Cardiac fibroblast (primary cell): ENCODE measurements at regions not wholly inside any gene's neighbourhood (a gene's known extent, or its start where the extent isn't known, plus 50 kb on each side); places are given as distances from the start of the nearest gene placed in this dataset.

ENCODE experiments used
- DNase-seq, 2 donors: peaks; one replicate each; pipeline versions ENCODE4 v3.0.0 to v3.0.0-alpha.2; 2010; ENCODE audit warnings: low read depth in 2 of 2
- H3K4me3 ChIP-seq, 2 donors: replicated peaks in 1 of 2; 1 replicate in 1 of 2; 2 replicates in 1 of 2; pipeline ENCODE4 v1.5.1; 2011; ENCODE audit warnings: low read depth in 2 of 2, low read length in 2 of 2, mild to moderate bottlenecking in 2 of 2, moderate library complexity in 1 of 2
- TF ChIP-seq, protein P1 (sequence below): IDR thresholded peaks from one replicate; pipeline ENCODE4 v1.5.1; 2011; ENCODE audit warnings: low read depth, mild to moderate bottlenecking, low read length, inconsistent platforms

DNA sequence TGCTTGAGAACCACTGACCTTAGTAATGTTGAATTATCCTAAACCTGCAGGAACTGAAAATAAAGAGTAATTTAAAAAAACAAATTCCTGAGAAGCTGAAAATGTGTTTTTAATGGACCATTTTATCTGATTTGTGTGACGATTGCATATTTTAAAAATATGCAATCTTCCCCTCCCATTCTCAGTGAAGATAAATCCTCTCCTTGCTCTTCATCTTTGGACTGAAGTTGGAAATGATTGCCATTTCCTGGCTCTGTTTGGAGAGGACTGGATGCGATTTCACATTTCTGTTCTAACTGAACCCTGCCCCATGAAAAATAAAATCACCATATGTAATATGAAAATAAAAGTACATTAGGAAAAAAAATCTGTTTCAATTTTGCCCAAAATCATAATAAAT, 216.3 kb downstream of the SLC6A15 start:
- H3K4me3 ChIP-seq: no peak overlapping the region
- DNase-seq: no peak
- TF ChIP-seq, protein P1, sequence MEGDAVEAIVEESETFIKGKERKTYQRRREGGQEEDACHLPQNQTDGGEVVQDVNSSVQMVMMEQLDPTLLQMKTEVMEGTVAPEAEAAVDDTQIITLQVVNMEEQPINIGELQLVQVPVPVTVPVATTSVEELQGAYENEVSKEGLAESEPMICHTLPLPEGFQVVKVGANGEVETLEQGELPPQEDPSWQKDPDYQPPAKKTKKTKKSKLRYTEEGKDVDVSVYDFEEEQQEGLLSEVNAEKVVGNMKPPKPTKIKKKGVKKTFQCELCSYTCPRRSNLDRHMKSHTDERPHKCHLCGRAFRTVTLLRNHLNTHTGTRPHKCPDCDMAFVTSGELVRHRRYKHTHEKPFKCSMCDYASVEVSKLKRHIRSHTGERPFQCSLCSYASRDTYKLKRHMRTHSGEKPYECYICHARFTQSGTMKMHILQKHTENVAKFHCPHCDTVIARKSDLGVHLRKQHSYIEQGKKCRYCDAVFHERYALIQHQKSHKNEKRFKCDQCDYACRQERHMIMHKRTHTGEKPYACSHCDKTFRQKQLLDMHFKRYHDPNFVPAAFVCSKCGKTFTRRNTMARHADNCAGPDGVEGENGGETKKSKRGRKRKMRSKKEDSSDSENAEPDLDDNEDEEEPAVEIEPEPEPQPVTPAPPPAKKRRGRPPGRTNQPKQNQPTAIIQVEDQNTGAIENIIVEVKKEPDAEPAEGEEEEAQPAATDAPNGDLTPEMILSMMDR: no peak

DNA sequence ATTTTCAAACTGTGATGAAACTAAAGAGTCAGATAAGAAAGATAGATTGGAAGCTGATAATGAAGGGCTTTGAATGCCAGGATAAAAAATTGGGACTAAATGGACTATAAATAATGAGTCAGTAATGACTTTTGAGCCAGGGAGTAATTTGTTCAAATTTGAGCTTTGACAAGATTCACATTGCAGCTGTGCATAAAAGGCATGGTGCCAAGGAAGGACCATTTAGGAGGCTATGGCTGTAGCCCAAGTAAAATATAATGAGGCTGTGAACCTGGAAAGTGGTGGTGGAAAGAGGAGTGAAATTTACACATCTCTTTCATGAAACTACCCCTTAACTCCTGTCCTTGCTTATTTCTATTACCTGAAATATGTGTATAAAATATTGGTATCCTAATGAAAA, 218.5 kb downstream of the SLC6A15 start:
- TF ChIP-seq, protein P1: no peak
- H3K4me3 ChIP-seq: no peak overlapping the region
- DNase-seq: no peak

DNA sequence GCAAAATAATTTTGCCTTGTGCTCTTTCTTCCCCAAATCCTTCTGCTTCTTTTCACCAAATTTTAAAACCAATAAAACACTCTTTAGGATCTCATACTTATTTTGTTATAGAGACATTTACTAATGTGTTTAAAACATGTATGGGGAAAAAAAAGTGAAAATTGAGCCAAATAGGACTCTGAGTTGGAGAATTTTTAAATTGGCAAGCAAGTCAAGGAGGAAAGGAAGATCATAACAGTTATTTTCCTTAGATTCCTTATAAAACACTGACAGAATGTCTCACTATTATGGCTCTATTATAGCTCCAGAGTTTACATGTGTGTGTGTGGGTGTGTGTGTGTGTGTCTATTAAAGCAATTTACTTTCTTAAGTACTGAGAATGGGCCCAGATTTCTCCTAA, 220.5 kb downstream of the SLC6A15 start:
- TF ChIP-seq, protein P1: no peak
- DNase-seq: no peak
- H3K4me3 ChIP-seq: no peak overlapping the region

DNA sequence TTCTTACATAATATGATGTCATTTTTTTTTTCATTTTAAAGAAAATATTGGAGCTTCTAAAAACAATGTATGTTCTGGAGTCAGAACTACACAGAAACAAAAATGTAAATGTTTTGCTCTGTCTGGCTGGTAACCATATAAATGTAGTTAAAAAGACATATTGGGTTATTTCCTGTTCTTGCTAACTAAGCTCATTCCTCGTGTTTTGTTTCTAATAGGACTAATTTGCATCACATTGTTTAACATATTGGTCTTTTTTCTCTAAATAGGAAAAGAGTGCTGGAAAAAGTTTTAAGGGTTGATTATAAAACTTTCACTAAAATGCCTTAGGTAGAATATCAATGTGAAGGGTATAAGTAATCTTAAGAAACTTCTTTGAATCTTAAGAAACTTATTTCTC, 221.3 kb downstream of the SLC6A15 start:
- no peak overlapping the region for H3K4me3 ChIP-seq
- DNase-seq: no peak
- TF ChIP-seq, protein P1: no peak

DNA sequence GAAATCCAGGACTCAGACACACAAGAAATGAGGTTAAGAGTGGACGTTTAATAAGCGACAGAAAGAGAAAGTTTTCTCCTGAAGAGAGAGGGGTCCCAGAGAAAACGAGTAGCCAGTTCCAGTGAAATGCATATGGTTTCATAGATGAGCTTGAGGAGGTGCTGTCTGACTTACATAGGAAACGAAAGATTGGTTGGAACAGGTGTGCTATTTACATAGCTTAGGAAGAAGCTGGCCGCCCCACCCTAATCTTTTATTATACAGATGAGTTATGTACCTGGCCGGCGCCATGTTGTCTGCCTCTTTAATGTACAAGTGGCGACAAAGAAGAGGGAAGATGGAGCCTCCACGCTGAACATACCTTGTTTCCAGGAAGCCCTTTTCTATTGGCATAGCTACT, 223.0 kb downstream of the SLC6A15 start:
- H3K4me3 ChIP-seq: no peak overlapping the region
- TF ChIP-seq, protein P1: no peak

DNA sequence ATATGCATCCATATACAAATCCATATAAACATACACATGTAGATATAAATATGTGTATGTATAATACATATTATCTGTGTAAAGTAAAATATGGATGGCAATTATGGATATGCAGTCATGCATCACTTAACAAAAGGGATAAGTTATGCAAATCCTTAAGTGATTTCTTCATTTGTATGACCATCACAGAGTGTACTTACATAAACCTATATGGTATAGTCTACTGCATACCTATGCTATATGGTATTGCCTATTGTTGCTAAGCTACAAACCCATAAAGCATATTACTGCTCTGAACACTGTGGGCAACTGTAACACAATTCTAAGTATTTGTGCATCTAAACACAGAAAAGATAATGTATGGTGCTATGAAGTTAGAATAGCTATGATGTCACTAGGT, 227.2 kb downstream of the SLC6A15 start:
- no peak for DNase-seq
- no peak overlapping the region for H3K4me3 ChIP-seq
- TF ChIP-seq, protein P1: no peak

More for the DNA sequence above, 223.0 kb downstream of the SLC6A15 start:
- no peak for DNase-seq

DNA sequence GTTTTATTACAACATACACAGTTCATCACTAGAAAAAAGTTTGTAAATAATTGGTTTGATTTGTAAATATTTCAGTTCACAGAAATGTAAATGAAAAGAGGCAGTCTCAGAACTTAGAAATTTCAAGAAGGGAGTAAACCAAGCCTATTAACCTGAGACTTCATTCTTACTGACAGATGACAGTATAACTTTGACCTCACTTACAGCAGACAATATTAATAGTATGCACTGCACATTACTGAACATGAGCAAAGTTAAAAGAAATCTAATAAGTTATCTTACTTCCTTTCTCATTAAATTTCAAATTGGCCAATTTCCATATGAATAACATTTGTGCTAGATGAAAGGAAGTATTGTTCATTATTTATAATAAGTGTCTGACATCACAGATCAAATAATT, 235.8 kb downstream of the SLC6A15 start:
- H3K4me3 ChIP-seq: no peak overlapping the region
- no peak for DNase-seq
- TF ChIP-seq, protein P1: no peak
